ENCODE measurements at regions not wholly inside any gene's neighbourhood (a gene's known extent, or its start where the extent isn't known, plus 50 kb on each side); places are given as distances from the start of the nearest gene placed in this dataset.

GRCh38 chr6:165744555-165745228, 81.7 kb upstream of the PDE10A start:
- Histone ChIP-seq H3K27me3 (no peaks in the 10 kb centered on the region), H3K4me1 (ENCODE audit: low read depth) (no peaks in the 10 kb centered on the region), H3K27ac (no peak overlapping the region), H3K4me3 (no peak overlapping the region), H3K9me3 (ENCODE audit: low read depth) (no peaks in the 10 kb centered on the region), H3K36me3 (no peaks in the 10 kb centered on the region)
- no peak for TF ChIP-seq CTCF (IDR thresholded peaks at IDR 0.05; ENCODE audit: low read depth, low read length)
- DNase-seq (ENCODE audit: low read depth in 1 of 2, low spot score in 1 of 2), result peak in 1 of 2 donors; percentile 85

- no peak for TF ChIP-seq CTCF (IDR thresholded peaks at IDR 0.05; ENCODE audit: low read depth, low read length)
- DNase-seq (ENCODE audit: low read depth in 1 of 2, low spot score in 1 of 2), result no peak
Measured at GRCh38 chr6:165743366-165743898, 80.4 kb upstream of the PDE10A start.

GRCh38 chr6:165742047-165742446, 79.0 kb upstream of the PDE10A start:
- no peak overlapping the region for H3K27ac ChIP-seq
- no peaks in the 10 kb centered on the region for H3K9me3 ChIP-seq (ENCODE audit: low read depth)
- no peak overlapping the region for H3K4me3 ChIP-seq
- TF ChIP-seq CTCF (IDR thresholded peaks at IDR 0.05; ENCODE audit: low read depth, low read length), result no peak
- DNase-seq (ENCODE audit: low read depth in 1 of 2, low spot score in 1 of 2), result no peak
- H3K36me3 ChIP-seq, result no peaks in the 10 kb centered on the region
- no peaks in the 10 kb centered on the region for H3K4me1 ChIP-seq (ENCODE audit: low read depth)
- H3K27me3 ChIP-seq, result no peaks in the 10 kb centered on the region

More at GRCh38 chr6:165743366-165743898, 80.4 kb upstream of the PDE10A start:
- Histone ChIP-seq H3K36me3 (no peaks in the 10 kb centered on the region), H3K4me3 (no peak overlapping the region), H3K27ac (no peak overlapping the region), H3K9me3 (ENCODE audit: low read depth) (no peaks in the 10 kb centered on the region), H3K27me3 (no peaks in the 10 kb centered on the region), H3K4me1 (ENCODE audit: low read depth) (no peaks in the 10 kb centered on the region)

GRCh38 chr6:165737396-165737795, 74.4 kb upstream of the PDE10A start:
- no peaks in the 10 kb centered on the region for H3K36me3 ChIP-seq
- TF ChIP-seq CTCF (IDR thresholded peaks at IDR 0.05; ENCODE audit: low read depth, low read length), result no peak

GRCh38 chr6:165735065-165735464, 72.0 kb upstream of the PDE10A start:
- Histone ChIP-seq H3K9me3 (ENCODE audit: low read depth) (no peaks in the 10 kb centered on the region), H3K4me3 (no peak overlapping the region), H3K36me3 (no peaks in the 10 kb centered on the region), H3K27ac (no peak overlapping the region), H3K4me1 (ENCODE audit: low read depth) (no peaks in the 10 kb centered on the region), H3K27me3 (no peaks in the 10 kb centered on the region)
- no peak for DNase-seq (ENCODE audit: low read depth in 1 of 2, low spot score in 1 of 2)
- TF ChIP-seq CTCF (IDR thresholded peaks at IDR 0.05; ENCODE audit: low read depth, low read length), result no peak

More at GRCh38 chr6:165737396-165737795, 74.4 kb upstream of the PDE10A start:
- H3K27me3 ChIP-seq, result no peaks in the 10 kb centered on the region
- no peaks in the 10 kb centered on the region for H3K4me1 ChIP-seq (ENCODE audit: low read depth)
- H3K9me3 ChIP-seq (ENCODE audit: low read depth), result no peaks in the 10 kb centered on the region
- no peak overlapping the region for H3K27ac ChIP-seq
- DNase-seq (ENCODE audit: low read depth in 1 of 2, low spot score in 1 of 2), result no peak
- H3K4me3 ChIP-seq, result no peak overlapping the region
